Gastrocnemius medialis (tissue), 4 donors: ENCODE measurements at regions not wholly inside any gene's neighbourhood (a gene's known extent, or its start where the extent isn't known, plus 50 kb on each side); places are given as distances from the start of the nearest gene placed in this dataset.
"Not testable (repeated sequence)": the region's sequence is repeated elsewhere in the genome, so short reads cannot be mapped to it uniquely, and the experiment has no call there.

Experiments
- POLR2A ChIP-seq, 2 donors: fragments of 450-650 bp; IDR thresholded peaks; one replicate each; pipeline ENCODE4 v1.6.1; 2017; ENCODE audit warnings: antibody characterized with exemption in 2 of 2, mild to moderate bottlenecking in 2 of 2, moderate library complexity in 2 of 2
- TF ChIP-seq, protein P1 (sequence below), 5 experiments: fragments of 450-650 bp in 3 of 5; fragments of 200-600 bp in 2 of 5; sonication (generic) in 2 of 5; IDR thresholded peaks in 4 of 5; conservative IDR thresholded peaks in 1 of 5; 1 replicate in 4 of 5; 2 replicates in 1 of 5; pipeline ENCODE4 v1.5.1; 2016 to 2019; ENCODE audit warnings: antibody characterized with exemption in 5 of 5, mild to moderate bottlenecking in 3 of 5, moderate library complexity in 3 of 5

DNA sequence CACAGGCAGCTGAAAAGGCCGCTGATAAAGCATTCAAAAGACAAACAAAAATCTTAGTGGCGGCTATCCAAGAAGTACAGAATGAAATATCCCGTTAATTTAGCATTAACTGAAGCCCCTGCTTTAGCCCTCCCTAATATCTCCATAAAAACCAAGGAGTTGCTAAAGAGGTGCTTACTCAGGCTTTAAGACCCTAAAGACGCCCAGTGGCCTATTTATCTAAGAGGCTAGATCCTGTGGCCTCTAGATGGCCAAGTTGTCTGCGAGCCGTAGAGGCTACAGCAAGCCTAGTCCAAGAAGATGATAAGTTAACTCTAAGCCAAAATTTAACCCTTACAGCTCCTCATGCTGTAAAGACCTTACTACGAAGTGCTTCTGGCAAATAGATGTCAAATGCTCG lies 133.4 kb upstream of the ROPN1B start:
- TF ChIP-seq, protein P1, sequence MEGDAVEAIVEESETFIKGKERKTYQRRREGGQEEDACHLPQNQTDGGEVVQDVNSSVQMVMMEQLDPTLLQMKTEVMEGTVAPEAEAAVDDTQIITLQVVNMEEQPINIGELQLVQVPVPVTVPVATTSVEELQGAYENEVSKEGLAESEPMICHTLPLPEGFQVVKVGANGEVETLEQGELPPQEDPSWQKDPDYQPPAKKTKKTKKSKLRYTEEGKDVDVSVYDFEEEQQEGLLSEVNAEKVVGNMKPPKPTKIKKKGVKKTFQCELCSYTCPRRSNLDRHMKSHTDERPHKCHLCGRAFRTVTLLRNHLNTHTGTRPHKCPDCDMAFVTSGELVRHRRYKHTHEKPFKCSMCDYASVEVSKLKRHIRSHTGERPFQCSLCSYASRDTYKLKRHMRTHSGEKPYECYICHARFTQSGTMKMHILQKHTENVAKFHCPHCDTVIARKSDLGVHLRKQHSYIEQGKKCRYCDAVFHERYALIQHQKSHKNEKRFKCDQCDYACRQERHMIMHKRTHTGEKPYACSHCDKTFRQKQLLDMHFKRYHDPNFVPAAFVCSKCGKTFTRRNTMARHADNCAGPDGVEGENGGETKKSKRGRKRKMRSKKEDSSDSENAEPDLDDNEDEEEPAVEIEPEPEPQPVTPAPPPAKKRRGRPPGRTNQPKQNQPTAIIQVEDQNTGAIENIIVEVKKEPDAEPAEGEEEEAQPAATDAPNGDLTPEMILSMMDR (IDR thresholded peaks at IDR 0.05 in 4 of 5, conservative IDR thresholded peaks at IDR 0.05 in 1 of 5), result not testable (repeated sequence)
- TF ChIP-seq POLR2A (IDR thresholded peaks at IDR 0.05), result not testable (repeated sequence)
